ENCODE measurements at regions not wholly inside any gene's neighbourhood (a gene's known extent, or its start where the extent isn't known, plus 50 kb on each side); places are given as distances from the start of the nearest gene placed in this dataset.
"Not testable (repeated sequence)": the region's sequence is repeated elsewhere in the genome, so short reads cannot be mapped to it uniquely, and the experiment has no call there.

- H3K4me3 ChIP-seq (ENCODE audit: low read depth, low read length), result no peak overlapping the region
- in situ Hi-C loops (cut with HindIII; ENCODE audit: low sequenced_read_pairs), result no loop called here
- DNase-seq (ENCODE audit: low read depth), result no peak
- no peak for TF ChIP-seq CTCF (IDR thresholded peaks at IDR 0.05; ENCODE audit: low read depth, low read length, missing control alignments)
These were observed 110.8 kb downstream of the PSAT1 start for GRCh38 chr9:78407636-78408312.

- in situ Hi-C loops (cut with HindIII; ENCODE audit: low sequenced_read_pairs), result no loop called here
- H3K4me3 ChIP-seq (ENCODE audit: low read depth, low read length), result no peak overlapping the region
- DNase-seq (ENCODE audit: low read depth), result no peak
- TF ChIP-seq CTCF (IDR thresholded peaks at IDR 0.05; ENCODE audit: low read depth, low read length, missing control alignments), result no peak
These were observed 111.5 kb downstream of the PSAT1 start for GRCh38 chr9:78408388-78408787.

GRCh38 chr9:78409928-78410510 lies 113.1 kb downstream of the PSAT1 start:
- in situ Hi-C loops (cut with HindIII; ENCODE audit: low sequenced_read_pairs); H3K4me3 ChIP-seq (ENCODE audit: low read depth, low read length); DNase-seq (ENCODE audit: low read depth): not testable (repeated sequence)

- H3K4me3 ChIP-seq (ENCODE audit: low read depth, low read length), result no peak overlapping the region
- DNase-seq (ENCODE audit: low read depth), result no peak
- TF ChIP-seq CTCF (IDR thresholded peaks at IDR 0.05; ENCODE audit: low read depth, low read length, missing control alignments), result no peak
- in situ Hi-C loops (cut with HindIII; ENCODE audit: low sequenced_read_pairs), result no loop called here
These were observed 125.4 kb downstream of the PSAT1 start for GRCh38 chr9:78422309-78422708.

GRCh38 chr9:78424299-78424698 lies 127.4 kb downstream of the PSAT1 start:
- in situ Hi-C loops (cut with HindIII; ENCODE audit: low sequenced_read_pairs), result no loop called here
- TF ChIP-seq CTCF (IDR thresholded peaks at IDR 0.05; ENCODE audit: low read depth, low read length, missing control alignments), result no peak
- DNase-seq (ENCODE audit: low read depth), result no peak
- no peak overlapping the region for H3K4me3 ChIP-seq (ENCODE audit: low read depth, low read length)

GRCh38 chr9:78428640-78429039 lies 131.7 kb downstream of the PSAT1 start:
- no peak overlapping the region for H3K4me3 ChIP-seq (ENCODE audit: low read depth, low read length)
- in situ Hi-C loops (cut with HindIII; ENCODE audit: low sequenced_read_pairs), result no loop called here
- DNase-seq (ENCODE audit: low read depth), result no peak
- TF ChIP-seq CTCF (IDR thresholded peaks at IDR 0.05; ENCODE audit: low read depth, low read length, missing control alignments), result no peak

- no peak for DNase-seq (ENCODE audit: low read depth)
- H3K4me3 ChIP-seq (ENCODE audit: low read depth, low read length), result no peak overlapping the region
- no peak for TF ChIP-seq CTCF (IDR thresholded peaks at IDR 0.05; ENCODE audit: low read depth, low read length, missing control alignments)
- in situ Hi-C loops (cut with HindIII; ENCODE audit: low sequenced_read_pairs), result no loop called here
These were observed 133.5 kb downstream of the PSAT1 start for GRCh38 chr9:78430387-78430786.

GRCh38 chr9:78431039-78431438 lies 134.1 kb downstream of the PSAT1 start:
- DNase-seq (ENCODE audit: low read depth); H3K4me3 ChIP-seq (ENCODE audit: low read depth, low read length); in situ Hi-C loops (cut with HindIII; ENCODE audit: low sequenced_read_pairs): not testable (repeated sequence)
